ENCODE measurements at regions not wholly inside any gene's neighbourhood (a gene's known extent, or its start where the extent isn't known, plus 50 kb on each side); places are given as distances from the start of the nearest gene placed in this dataset.

DNA sequence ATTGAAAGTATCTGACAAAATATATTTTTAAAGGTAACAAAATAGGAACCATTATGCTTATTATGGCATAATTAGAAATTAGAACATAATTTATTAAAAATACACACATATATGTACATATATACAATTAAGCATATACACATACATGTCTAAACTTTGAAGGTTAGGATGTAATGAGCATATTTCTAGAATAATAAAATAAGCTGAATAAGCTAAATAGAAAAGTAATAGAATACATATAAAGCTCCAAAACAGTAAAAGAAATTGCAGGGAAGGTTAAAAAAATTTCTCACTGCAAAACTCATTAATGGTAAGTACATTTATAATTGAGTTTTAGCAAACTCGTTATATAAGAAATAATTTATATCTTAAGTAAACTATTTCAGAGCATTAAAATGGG is 1561.5 kb upstream of the ZEB2 start:
- H3K4me3 ChIP-seq (ENCODE audit: low read length): no peak overlapping the region
- no peak for DNase-seq (ENCODE audit: low read depth)
- TF ChIP-seq, protein P1, sequence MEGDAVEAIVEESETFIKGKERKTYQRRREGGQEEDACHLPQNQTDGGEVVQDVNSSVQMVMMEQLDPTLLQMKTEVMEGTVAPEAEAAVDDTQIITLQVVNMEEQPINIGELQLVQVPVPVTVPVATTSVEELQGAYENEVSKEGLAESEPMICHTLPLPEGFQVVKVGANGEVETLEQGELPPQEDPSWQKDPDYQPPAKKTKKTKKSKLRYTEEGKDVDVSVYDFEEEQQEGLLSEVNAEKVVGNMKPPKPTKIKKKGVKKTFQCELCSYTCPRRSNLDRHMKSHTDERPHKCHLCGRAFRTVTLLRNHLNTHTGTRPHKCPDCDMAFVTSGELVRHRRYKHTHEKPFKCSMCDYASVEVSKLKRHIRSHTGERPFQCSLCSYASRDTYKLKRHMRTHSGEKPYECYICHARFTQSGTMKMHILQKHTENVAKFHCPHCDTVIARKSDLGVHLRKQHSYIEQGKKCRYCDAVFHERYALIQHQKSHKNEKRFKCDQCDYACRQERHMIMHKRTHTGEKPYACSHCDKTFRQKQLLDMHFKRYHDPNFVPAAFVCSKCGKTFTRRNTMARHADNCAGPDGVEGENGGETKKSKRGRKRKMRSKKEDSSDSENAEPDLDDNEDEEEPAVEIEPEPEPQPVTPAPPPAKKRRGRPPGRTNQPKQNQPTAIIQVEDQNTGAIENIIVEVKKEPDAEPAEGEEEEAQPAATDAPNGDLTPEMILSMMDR (conservative IDR thresholded peaks at IDR 0.05; ENCODE audit: low read depth, low read length): no peak

- no peak overlapping the region for H3K4me3 ChIP-seq (ENCODE audit: low read length)
- DNase-seq (ENCODE audit: low read depth): no peak
- TF ChIP-seq, protein P1 (conservative IDR thresholded peaks at IDR 0.05; ENCODE audit: low read depth, low read length): no peak
These were observed 1561.0 kb upstream of the ZEB2 start for GRCh38 chr2:146080925-146081324.

- TF ChIP-seq, protein P1 (conservative IDR thresholded peaks at IDR 0.05; ENCODE audit: low read depth, low read length): no peak
- no peak overlapping the region for H3K4me3 ChIP-seq (ENCODE audit: low read length)
- no peak for DNase-seq (ENCODE audit: low read depth)
These were observed 1559.3 kb upstream of the ZEB2 start for GRCh38 chr2:146079216-146079615.

DNA sequence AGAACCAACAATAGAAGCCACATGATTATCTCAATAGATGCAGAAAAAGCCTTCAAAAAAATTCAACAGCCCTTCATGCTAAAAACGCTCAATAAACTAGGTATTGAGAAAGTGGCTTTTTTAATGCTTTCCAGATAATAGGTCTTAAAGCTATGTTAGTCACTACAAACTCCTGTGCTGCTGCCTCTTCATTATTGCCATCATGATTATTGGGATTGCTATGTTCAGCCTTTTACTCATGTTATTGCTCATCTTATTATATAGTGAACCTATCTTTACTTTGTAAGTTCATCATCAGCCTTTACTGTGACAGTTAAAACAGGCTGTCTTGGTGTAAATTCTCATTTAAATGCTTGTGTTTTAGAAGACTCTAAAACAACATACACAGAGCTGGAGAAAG is 1557.2 kb upstream of the ZEB2 start:
- no peak for DNase-seq (ENCODE audit: low read depth)
- H3K4me3 ChIP-seq (ENCODE audit: low read length): no peak overlapping the region
- TF ChIP-seq, protein P1 (conservative IDR thresholded peaks at IDR 0.05; ENCODE audit: low read depth, low read length): no peak

- H3K4me3 ChIP-seq (ENCODE audit: low read length): no peak overlapping the region
- TF ChIP-seq, protein P1 (conservative IDR thresholded peaks at IDR 0.05; ENCODE audit: low read depth, low read length): no peak
- no peak for DNase-seq (ENCODE audit: low read depth)
These were observed 1548.1 kb upstream of the ZEB2 start for GRCh38 chr2:146068051-146068450.

- no peak for DNase-seq (ENCODE audit: low read depth)
- no peak overlapping the region for H3K4me3 ChIP-seq (ENCODE audit: low read length)
- TF ChIP-seq, protein P1 (conservative IDR thresholded peaks at IDR 0.05; ENCODE audit: low read depth, low read length): no peak
These were observed 1528.2 kb upstream of the ZEB2 start for GRCh38 chr2:146048141-146048540.

- DNase-seq (ENCODE audit: low read depth): no peak
- TF ChIP-seq, protein P1 (conservative IDR thresholded peaks at IDR 0.05; ENCODE audit: low read depth, low read length): no peak
- H3K4me3 ChIP-seq (ENCODE audit: low read length): no peak overlapping the region
These were observed 1521.5 kb upstream of the ZEB2 start for GRCh38 chr2:146041274-146041910.
